ENCODE measurements at regions not wholly inside any gene's neighbourhood (a gene's known extent, or its start where the extent isn't known, plus 50 kb on each side); places are given as distances from the start of the nearest gene placed in this dataset.
"Not testable (repeated sequence)": the region's sequence is repeated elsewhere in the genome, so short reads cannot be mapped to it uniquely, and the experiment has no call there.

DNA sequence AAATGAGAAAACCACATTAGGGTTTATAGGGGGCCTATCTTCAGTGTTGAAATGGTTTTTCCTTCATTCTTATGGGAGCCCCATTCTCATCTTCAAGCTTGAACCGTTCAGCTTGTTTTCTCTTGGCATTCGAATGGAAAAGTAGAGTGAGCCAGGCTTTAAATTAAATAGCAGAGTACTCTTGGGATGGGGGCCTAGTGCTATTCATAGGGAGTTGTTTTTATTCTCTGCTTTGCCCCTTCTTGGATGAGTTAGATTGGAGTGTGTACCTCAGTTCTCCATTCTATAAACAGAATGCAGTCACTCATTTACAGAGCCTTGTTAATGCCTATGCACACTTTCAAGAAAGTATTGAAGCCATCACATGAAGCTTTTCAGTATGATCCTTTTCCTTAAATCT, 127.9 kb downstream of the FAM170A start:
- ATAC-seq (ENCODE audit: insufficient read depth, low read depth) (no peak), DNase-seq (no peak)
- Histone ChIP-seq H3K4me2 (ENCODE audit: insufficient read depth, low read length) (no peak overlapping the region), H2AFZ (ENCODE audit: low read depth, low read length) (no peak overlapping the region), H3K27ac (ENCODE audit: low read length) (no peak overlapping the region), H3K27me3 (ENCODE audit: insufficient read depth, low read length, poor library complexity) (no peaks in the 10 kb centered on the region), H3K9ac (ENCODE audit: low read depth, low read length) (no peak overlapping the region), H3K4me3 (ENCODE audit: low read depth in 1 of 2, low read length in 2 of 2) (no peak overlapping the region), H3K9me3 (ENCODE audit: insufficient read depth, low read length, severe bottlenecking) (no peaks in the 10 kb centered on the region), H4K20me1 (ENCODE audit: insufficient read depth, low read length) (no peaks in the 10 kb centered on the region), H3K36me3 (ENCODE audit: insufficient read depth, low read length) (no peaks in the 10 kb centered on the region), H3K4me1 (ENCODE audit: insufficient read depth, low read length) (peaks cover 4% of the 10 kb centered on the region; the same call in 1 of the 2 replicates), H3K79me2 (ENCODE audit: insufficient read depth, low read length) (no peaks in the 10 kb centered on the region)
- TF ChIP-seq EZH2 (IDR thresholded peaks at IDR 0.05; ENCODE audit: borderline replicate concordance, low read depth, low read length, severe bottlenecking): no peak
- TF ChIP-seq, protein P1, sequence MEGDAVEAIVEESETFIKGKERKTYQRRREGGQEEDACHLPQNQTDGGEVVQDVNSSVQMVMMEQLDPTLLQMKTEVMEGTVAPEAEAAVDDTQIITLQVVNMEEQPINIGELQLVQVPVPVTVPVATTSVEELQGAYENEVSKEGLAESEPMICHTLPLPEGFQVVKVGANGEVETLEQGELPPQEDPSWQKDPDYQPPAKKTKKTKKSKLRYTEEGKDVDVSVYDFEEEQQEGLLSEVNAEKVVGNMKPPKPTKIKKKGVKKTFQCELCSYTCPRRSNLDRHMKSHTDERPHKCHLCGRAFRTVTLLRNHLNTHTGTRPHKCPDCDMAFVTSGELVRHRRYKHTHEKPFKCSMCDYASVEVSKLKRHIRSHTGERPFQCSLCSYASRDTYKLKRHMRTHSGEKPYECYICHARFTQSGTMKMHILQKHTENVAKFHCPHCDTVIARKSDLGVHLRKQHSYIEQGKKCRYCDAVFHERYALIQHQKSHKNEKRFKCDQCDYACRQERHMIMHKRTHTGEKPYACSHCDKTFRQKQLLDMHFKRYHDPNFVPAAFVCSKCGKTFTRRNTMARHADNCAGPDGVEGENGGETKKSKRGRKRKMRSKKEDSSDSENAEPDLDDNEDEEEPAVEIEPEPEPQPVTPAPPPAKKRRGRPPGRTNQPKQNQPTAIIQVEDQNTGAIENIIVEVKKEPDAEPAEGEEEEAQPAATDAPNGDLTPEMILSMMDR (IDR thresholded peaks at IDR 0.05; ENCODE audit: borderline replicate concordance, extremely low read depth, low read length, poor library complexity, severe bottlenecking): no peak

- not testable (repeated sequence) for ATAC-seq (ENCODE audit: insufficient read depth, low read depth); DNase-seq; H3K9ac ChIP-seq (ENCODE audit: low read depth, low read length); H3K36me3 ChIP-seq (ENCODE audit: insufficient read depth, low read length); H3K9me3 ChIP-seq (ENCODE audit: insufficient read depth, low read length, severe bottlenecking); H2AFZ ChIP-seq (ENCODE audit: low read depth, low read length); H4K20me1 ChIP-seq (ENCODE audit: insufficient read depth, low read length); H3K4me2 ChIP-seq (ENCODE audit: insufficient read depth, low read length); H3K27ac ChIP-seq (ENCODE audit: low read length); H3K4me3 ChIP-seq (ENCODE audit: low read depth in 1 of 2, low read length in 2 of 2); H3K4me1 ChIP-seq (ENCODE audit: insufficient read depth, low read length); H3K79me2 ChIP-seq (ENCODE audit: insufficient read depth, low read length); H3K27me3 ChIP-seq (ENCODE audit: insufficient read depth, low read length, poor library complexity)
Measured at GRCh38 chr5:119769695-119770693, 140.6 kb downstream of the FAM170A start.

- not testable (repeated sequence) for H3K9ac ChIP-seq (ENCODE audit: low read depth, low read length); H3K36me3 ChIP-seq (ENCODE audit: insufficient read depth, low read length); H3K4me2 ChIP-seq (ENCODE audit: insufficient read depth, low read length); H2AFZ ChIP-seq (ENCODE audit: low read depth, low read length); ATAC-seq (ENCODE audit: insufficient read depth, low read depth); H3K27me3 ChIP-seq (ENCODE audit: insufficient read depth, low read length, poor library complexity); H3K9me3 ChIP-seq (ENCODE audit: insufficient read depth, low read length, severe bottlenecking); H4K20me1 ChIP-seq (ENCODE audit: insufficient read depth, low read length); H3K4me3 ChIP-seq (ENCODE audit: low read depth in 1 of 2, low read length in 2 of 2); H3K79me2 ChIP-seq (ENCODE audit: insufficient read depth, low read length); H3K27ac ChIP-seq (ENCODE audit: low read length)
- DNase-seq: peak; percentile 39
- peaks cover 10% of the 10 kb centered on the region; the same call in 1 of the 2 replicates for H3K4me1 ChIP-seq (ENCODE audit: insufficient read depth, low read length)
Measured at GRCh38 chr5:119780145-119780544, 150.8 kb downstream of the FAM170A start.

DNA sequence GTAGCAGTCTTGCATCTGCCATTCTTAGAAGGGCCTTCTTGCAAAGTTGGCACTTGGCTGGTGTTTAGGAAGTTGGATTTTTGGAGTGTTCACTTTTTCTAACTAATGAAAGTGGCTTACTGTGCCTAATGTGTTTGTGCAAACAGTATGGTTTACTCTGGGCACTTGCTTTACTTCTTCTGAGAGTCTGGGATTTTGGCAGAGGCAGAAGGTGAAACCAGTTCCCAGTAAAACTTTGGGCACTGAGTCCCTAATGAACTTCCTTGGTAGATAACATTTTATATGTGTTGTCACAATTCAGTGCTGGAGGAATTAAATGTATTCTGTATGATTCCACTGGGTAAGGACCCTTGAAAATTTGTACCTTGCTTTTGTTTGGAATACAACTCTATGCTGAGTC, 155.7 kb downstream of the FAM170A start:
- DNase-seq (no peak), ATAC-seq (ENCODE audit: insufficient read depth, low read depth) (no peak)
- Histone ChIP-seq H3K4me3 (ENCODE audit: low read depth in 1 of 2, low read length in 2 of 2) (no peak overlapping the region), H2AFZ (ENCODE audit: low read depth, low read length) (peak overlapping the region; percentile 45), H3K36me3 (ENCODE audit: insufficient read depth, low read length) (no peaks in the 10 kb centered on the region), H3K79me2 (ENCODE audit: insufficient read depth, low read length) (no peaks in the 10 kb centered on the region), H3K4me2 (ENCODE audit: insufficient read depth, low read length) (no peak overlapping the region), H3K27ac (ENCODE audit: low read length) (no peak overlapping the region), H3K9me3 (ENCODE audit: insufficient read depth, low read length, severe bottlenecking) (no peaks in the 10 kb centered on the region), H3K4me1 (ENCODE audit: insufficient read depth, low read length) (peaks cover 25% of the 10 kb centered on the region), H3K27me3 (ENCODE audit: insufficient read depth, low read length, poor library complexity) (no peaks in the 10 kb centered on the region), H4K20me1 (ENCODE audit: insufficient read depth, low read length) (no peaks in the 10 kb centered on the region), H3K9ac (ENCODE audit: low read depth, low read length) (no peak overlapping the region)
- no peak for TF ChIP-seq EZH2 (IDR thresholded peaks at IDR 0.05; ENCODE audit: borderline replicate concordance, low read depth, low read length, severe bottlenecking)
- TF ChIP-seq, protein P1 (IDR thresholded peaks at IDR 0.05; ENCODE audit: borderline replicate concordance, extremely low read depth, low read length, poor library complexity, severe bottlenecking): no peak
